ENCODE measurements at regions not wholly inside any gene's neighbourhood (a gene's known extent, or its start where the extent isn't known, plus 50 kb on each side); places are given as distances from the start of the nearest gene placed in this dataset.

- Histone ChIP-seq H3K27ac (no peak overlapping the region), H3K9me3 (no peaks in the 10 kb centered on the region), H3K27me3 (no peaks in the 10 kb centered on the region), H3K36me3 (no peaks in the 10 kb centered on the region), H3K4me3 (no peak overlapping the region), H3K4me1 (no peaks in the 10 kb centered on the region)
- no peak for TF ChIP-seq CTCF (IDR thresholded peaks at IDR 0.05)
- DNase-seq (ENCODE audit: low spot score), result no peak
Observed at GRCh38 chr1:104291156-104291555, 541.5 kb downstream of the AMY1C start.

GRCh38 chr1:104294259-104294658 is 544.6 kb downstream of the AMY1C start:
- Histone ChIP-seq H3K27ac (no peak overlapping the region), H3K36me3 (no peaks in the 10 kb centered on the region), H3K27me3 (no peaks in the 10 kb centered on the region), H3K4me3 (no peak overlapping the region), H3K9me3 (no peaks in the 10 kb centered on the region), H3K4me1 (no peaks in the 10 kb centered on the region)
- no peak for DNase-seq (ENCODE audit: low spot score)
- TF ChIP-seq CTCF (IDR thresholded peaks at IDR 0.05), result no peak

- H3K4me1 ChIP-seq, result no peaks in the 10 kb centered on the region
- TF ChIP-seq CTCF (IDR thresholded peaks at IDR 0.05), result no peak
- no peaks in the 10 kb centered on the region for H3K9me3 ChIP-seq
- H3K36me3 ChIP-seq, result no peaks in the 10 kb centered on the region
- H3K27ac ChIP-seq, result no peak overlapping the region
- DNase-seq (ENCODE audit: low spot score), result no peak
- no peak overlapping the region for H3K4me3 ChIP-seq
- no peaks in the 10 kb centered on the region for H3K27me3 ChIP-seq
Observed at GRCh38 chr1:104295511-104295910, 545.8 kb downstream of the AMY1C start.

GRCh38 chr1:104309673-104310072 is 560.0 kb downstream of the AMY1C start:
- no peaks in the 10 kb centered on the region for H3K9me3 ChIP-seq
- no peak overlapping the region for H3K4me3 ChIP-seq
- no peak overlapping the region for H3K27ac ChIP-seq
- no peaks in the 10 kb centered on the region for H3K27me3 ChIP-seq
- DNase-seq (ENCODE audit: low spot score), result no peak
- H3K4me1 ChIP-seq, result no peaks in the 10 kb centered on the region
- no peaks in the 10 kb centered on the region for H3K36me3 ChIP-seq
- no peak for TF ChIP-seq CTCF (IDR thresholded peaks at IDR 0.05)

GRCh38 chr1:104315823-104316222 is 566.1 kb downstream of the AMY1C start:
- Histone ChIP-seq H3K27me3 (no peaks in the 10 kb centered on the region), H3K4me3 (no peak overlapping the region), H3K27ac (no peak overlapping the region), H3K36me3 (no peaks in the 10 kb centered on the region), H3K4me1 (no peaks in the 10 kb centered on the region), H3K9me3 (no peaks in the 10 kb centered on the region)
- no peak for DNase-seq (ENCODE audit: low spot score)
- no peak for TF ChIP-seq CTCF (IDR thresholded peaks at IDR 0.05)

GRCh38 chr1:104322131-104322530 is 572.4 kb downstream of the AMY1C start:
- no peaks in the 10 kb centered on the region for H3K27me3 ChIP-seq

More at GRCh38 chr1:104322131-104322530, 572.4 kb downstream of the AMY1C start:
- no peak for DNase-seq (ENCODE audit: low spot score)
- Histone ChIP-seq H3K36me3 (no peaks in the 10 kb centered on the region), H3K4me1 (no peaks in the 10 kb centered on the region), H3K9me3 (peaks cover 0 to under 1% of the 10 kb centered on the region in 2 donors), H3K27ac (no peak overlapping the region), H3K4me3 (no peak overlapping the region)
- TF ChIP-seq CTCF (IDR thresholded peaks at IDR 0.05), result no peak

All from right atrium auricular region (tissue), 2 donors.